Keratinocyte (primary cell): ENCODE measurements at regions not wholly inside any gene's neighbourhood (a gene's known extent, or its start where the extent isn't known, plus 50 kb on each side); places are given as distances from the start of the nearest gene placed in this dataset.

Experiments
- CTCF ChIP-seq, 3 experiments: IDR thresholded peaks in 1 of 3; conservative IDR thresholded peaks in 1 of 3; optimal IDR thresholded peaks in 1 of 3; 2 replicates in 2 of 3; 3 replicates in 1 of 3; pipeline versions ENCODE3 to v1.5.1; 2011; ENCODE audit warnings: low read length in 3 of 3, mild to moderate bottlenecking in 3 of 3, moderate library complexity in 2 of 3, control low read depth in 1 of 3, inconsistent platforms in 1 of 3; ENCODE audit not compliant: insufficient read depth in 2 of 3; ENCODE audit errors: extremely low read depth in 1 of 3
- EZH2 ChIP-seq: IDR thresholded peaks from one replicate; pipeline ENCODE4 v1.6.1; 2012; ENCODE audit warnings: inconsistent platforms, mild to moderate bottlenecking, low read length, moderate library complexity

GRCh38 chr5:154601014-154601413 is 123.0 kb upstream of the HAND1 start:
- TF ChIP-seq CTCF (optimal IDR thresholded peaks at IDR 0.05 in 1 of 3, IDR thresholded peaks at IDR 0.05 in 1 of 3, conservative IDR thresholded peaks at IDR 0.05 in 1 of 3; ENCODE audit: extremely low read depth in 1 of 3, insufficient read depth in 2 of 3, low read length in 3 of 3) = no peak
- TF ChIP-seq EZH2 = no peak
